Endothelial cell of umbilical vein (primary cell): ENCODE measurements at regions not wholly inside any gene's neighbourhood (a gene's known extent, or its start where the extent isn't known, plus 50 kb on each side); places are given as distances from the start of the nearest gene placed in this dataset.

Experiments
- BruUV-seq: library from RNA; stranded (reverse); fragments of 400-500 nt; replicated peaks from 2 replicates; lab custom pipeline; 2021; lab: Mats Ljungman, UMichigan
- CTCF ChIA-PET: fragments of 300-600, 350-600 bp; sonication (Branson Sonifier 250); formaldehyde crosslinking; loops from one replicate; lab custom pipeline; 2021; ENCODE audit warnings: antibody characterized with exemption, inconsistent platforms; lab: Charles Lee
- POLR2A ChIA-PET: fragments of 300-600, 350-600 bp; sonication (Branson Sonifier 250); formaldehyde crosslinking; loops from one replicate; lab custom pipeline; 2021; ENCODE audit warnings: antibody characterized with exemption, inconsistent platforms; lab: Charles Lee
- DNase-seq: peaks from one replicate; pipeline ENCODE4 v3.0.0-alpha.2; 2011; ENCODE audit warnings: low read depth, low spot score
- FAIRE-seq: peaks from 2 replicates; lab custom pipeline; 2011; peaks lifted over from hg19 to GRCh38; lab: Jason Lieb, UNC
- H2AFZ ChIP-seq: 2 replicates; pipeline ENCODE4 v1.6.0; 2012; ENCODE audit warnings: low read depth, low read length, control low read depth, inconsistent platforms
- H3K27ac ChIP-seq: 2 replicates; pipeline ENCODE4 v1.5.1; 2011; ENCODE audit warnings: low read depth, mild to moderate bottlenecking, control low read depth, low read length, moderate library complexity; ENCODE audit not compliant: insufficient read depth
- H3K27me3 ChIP-seq, 2 experiments: 2 replicates each; pipeline versions ENCODE4 v1.6.0 to v1.6.1; 2011; ENCODE audit warnings: low read length in 2 of 2, mixed read lengths in 1 of 2; ENCODE audit not compliant: control insufficient read depth in 2 of 2, insufficient read depth in 2 of 2
- H3K36me3 ChIP-seq, 2 experiments: 2 replicates in 1 of 2; 3 replicates in 1 of 2; pipeline ENCODE4 v1.5.1; 2011; ENCODE audit warnings: low read length in 2 of 2, mild to moderate bottlenecking in 1 of 2, moderate library complexity in 1 of 2; ENCODE audit not compliant: control insufficient read depth in 2 of 2, insufficient read depth in 2 of 2; ENCODE audit errors: extremely low read depth in 1 of 2
- H3K4me1 ChIP-seq: 3 replicates; pipeline ENCODE4 v1.5.1; 2011; ENCODE audit warnings: mild to moderate bottlenecking, low read length; ENCODE audit not compliant: control insufficient read depth, insufficient read depth; ENCODE audit errors: extremely low read depth
- H3K4me2 ChIP-seq: 2 replicates; pipeline ENCODE4 v1.6.1; 2011; ENCODE audit warnings: low read length, control low read depth, mixed read lengths; ENCODE audit not compliant: insufficient read depth
- H3K4me3 ChIP-seq, 3 experiments: fragments of 200-600 bp in 1 of 3; sonication (generic), shearing (Covaris generic) in 1 of 3; replicated peaks in 1 of 3; 2 replicates each; pipeline ENCODE4 v1.5.1; 2011 to 2016; ENCODE audit warnings: control low read depth in 3 of 3, low read length in 3 of 3, mild to moderate bottlenecking in 2 of 3, inconsistent platforms in 1 of 3, low read depth in 1 of 3, moderate library complexity in 1 of 3; ENCODE audit not compliant: insufficient read depth in 1 of 3
- H3K79me2 ChIP-seq: 2 replicates; pipeline ENCODE4 v1.6.0; 2012; ENCODE audit warnings: low read length, inconsistent platforms; ENCODE audit not compliant: control insufficient read depth, insufficient read depth
- H3K9ac ChIP-seq: replicated peaks from 2 replicates; pipeline ENCODE3; 2011; ENCODE audit warnings: low read length, control low read depth; ENCODE audit not compliant: insufficient read depth; ENCODE audit errors: extremely low read depth
- H3K9me1 ChIP-seq: replicated peaks from 3 replicates; pipeline ENCODE4 v1.6.0; 2011; ENCODE audit warnings: mild to moderate bottlenecking, low read length; ENCODE audit not compliant: control insufficient read depth, insufficient read depth; ENCODE audit errors: extremely low read depth
- H3K9me3 ChIP-seq: replicated peaks from 2 replicates; pipeline ENCODE4 v1.5.1; 2012; ENCODE audit warnings: low read length, inconsistent platforms; ENCODE audit not compliant: control insufficient read depth, insufficient read depth
- H4K20me1 ChIP-seq: replicated peaks from 2 replicates; pipeline ENCODE3; 2011; ENCODE audit warnings: mild to moderate bottlenecking, low read length; ENCODE audit not compliant: control insufficient read depth, insufficient read depth; ENCODE audit errors: extremely low read depth
- CTCF ChIP-seq, 2 donors: IDR thresholded peaks; 1 replicate in 1 of 2; 2 replicates in 1 of 2; pipeline ENCODE4 v1.5.1; 2011; ENCODE audit warnings: low read length in 2 of 2, mild to moderate bottlenecking in 2 of 2, moderate library complexity in 2 of 2, control low read depth in 1 of 2, inconsistent platforms in 1 of 2, low read depth in 1 of 2; ENCODE audit not compliant: insufficient read depth in 1 of 2; ENCODE audit errors: extremely low read depth in 1 of 2
- EZH2 ChIP-seq: IDR thresholded peaks from 2 replicates; pipeline ENCODE4 v1.6.1; 2012; ENCODE audit warnings: borderline replicate concordance, low read depth, mild to moderate bottlenecking, moderate library complexity, low read length, inconsistent platforms; ENCODE audit not compliant: severe bottlenecking
- FOS ChIP-seq: IDR thresholded peaks from 2 replicates; pipeline ENCODE4 v1.6.1; 2011; ENCODE audit warnings: mild to moderate bottlenecking, low read length, moderate library complexity, borderline replicate concordance; ENCODE audit not compliant: insufficient read depth
- GATA2 ChIP-seq: IDR thresholded peaks from 2 replicates; pipeline ENCODE4 v1.7.0; 2011; ENCODE audit warnings: low read depth, mild to moderate bottlenecking, moderate library complexity, mixed read lengths, low read length; ENCODE audit not compliant: insufficient read length, insufficient read depth
- JUN ChIP-seq: IDR thresholded peaks from 2 replicates; pipeline ENCODE4 v1.6.1; 2011; ENCODE audit warnings: borderline replicate concordance, low read depth; ENCODE audit not compliant: insufficient read length, insufficient read depth
- MAX ChIP-seq: IDR thresholded peaks from 2 replicates; pipeline ENCODE4 v1.6.1; 2011; ENCODE audit not compliant: insufficient read depth, insufficient read length
- MYC ChIP-seq: IDR thresholded peaks from one replicate; pipeline ENCODE4 v1.6.1; 2011; ENCODE audit warnings: mild to moderate bottlenecking, low read depth, low read length
- POLR2A ChIP-seq: IDR thresholded peaks from 2 replicates; pipeline ENCODE4 v1.6.1; 2012; ENCODE audit warnings: low read depth, mild to moderate bottlenecking, control low read depth, low read length
- POLR2AphosphoS5 ChIP-seq: IDR thresholded peaks from 2 replicates; pipeline ENCODE4 v1.6.1; 2012; ENCODE audit warnings: low read depth, mild to moderate bottlenecking, control low read depth, low read length, moderate library complexity; ENCODE audit not compliant: insufficient read depth
- dilution Hi-C: fragments of 300-500 bp; cut with MboI; formaldehyde crosslinking; loops from one replicate; pipeline ENCODE4 v1.15.0; 2019; ENCODE audit warnings: low sequenced_read_pairs; ENCODE audit not compliant: extremely low pct_ligation_motif_present
- intact Hi-C: fragments of 100-400 bp; cut with micrococcal nuclease; formaldehyde crosslinking; loops from one replicate; pipeline ENCODE4 v1.10.0; 2022

GRCh38 chr20:10940941-10941340 is 267.1 kb upstream of the JAG1 start:
- Histone ChIP-seq H3K9ac (no peak overlapping the region), H3K9me3 (no peaks in the 10 kb centered on the region), H3K36me3 (no peaks in the 10 kb centered on the region), H3K27me3 (no peaks in the 10 kb centered on the region), H3K27ac (no peak overlapping the region), H4K20me1 (no peaks in the 10 kb centered on the region), H3K4me1 (peaks cover 4% of the 10 kb centered on the region), H3K79me2 (no peaks in the 10 kb centered on the region), H2AFZ (no peak overlapping the region), H3K9me1 (no peaks in the 10 kb centered on the region), H3K4me2 (no peak overlapping the region), H3K4me3 (no peak overlapping the region)
- TF ChIP-seq EZH2, result no peak
- no peak for TF ChIP-seq GATA2
- no peak for TF ChIP-seq MYC
- TF ChIP-seq CTCF (IDR thresholded peaks at IDR 0.05; ENCODE audit: extremely low read depth in 1 of 2, insufficient read depth in 1 of 2, low read depth in 1 of 2, low read length in 2 of 2), result no peak
- TF ChIP-seq JUN, result no peak
- TF ChIP-seq POLR2A, result no peak
- no peak for TF ChIP-seq POLR2AphosphoS5
- TF ChIP-seq FOS, result no peak
- no peak for TF ChIP-seq MAX
- peak; percentile 55 for FAIRE-seq
- dilution Hi-C loops (no loop called here), intact Hi-C loops (no loop called here)
- DNase-seq, result no peak
- BruUV-seq, result no TSS peak
- POLR2A ChIA-PET, result no interaction called here
- CTCF ChIA-PET, result no interaction called here
